ENCODE measurements at regions not wholly inside any gene's neighbourhood (a gene's known extent, or its start where the extent isn't known, plus 50 kb on each side); places are given as distances from the start of the nearest gene placed in this dataset.

- RAD21 ChIA-PET (ENCODE audit: unreplicated experiment), result no interaction called here
- H3K4me3 ChIP-seq, result no peak overlapping the region
- H3K9ac ChIP-seq (ENCODE audit: control insufficient read depth, insufficient read depth, low read length), result no peak overlapping the region
- CTCF ChIA-PET, result no interaction called here
- SMC1A ChIA-PET (ENCODE audit: uncharacterized antibody, unreplicated experiment), result no interaction called here
- H3K9me3 ChIP-seq (replicated peaks; ENCODE audit: control insufficient read depth, insufficient read depth, low read length), result no peaks in the 10 kb centered on the region
- no peak overlapping the region for H3K27ac ChIP-seq (ENCODE audit: control insufficient read depth, insufficient read depth)
- POLR2A ChIA-PET, result no interaction called here
- H4K20me1 ChIP-seq (ENCODE audit: control insufficient read depth, insufficient read depth), result no peaks in the 10 kb centered on the region
- H3K79me2 ChIP-seq (ENCODE audit: control insufficient read depth, insufficient read depth, low read length), result no peaks in the 10 kb centered on the region
- BruUV-seq (replicated peaks), result no TSS peak
- no peaks in the 10 kb centered on the region for H3K27me3 ChIP-seq (replicated peaks in 1 of 2; ENCODE audit: control insufficient read depth in 2 of 2, insufficient read depth in 2 of 2, low read length in 1 of 2)
- no peaks in the 10 kb centered on the region for H3K36me3 ChIP-seq (ENCODE audit: control insufficient read depth in 2 of 2, insufficient read depth in 2 of 2, low read length in 1 of 2)
- no peaks in the 10 kb centered on the region for H3K4me1 ChIP-seq (ENCODE audit: control insufficient read depth, insufficient read depth, low read length)
- H2AFZ ChIP-seq (ENCODE audit: control insufficient read depth, low read depth, low read length), result no peak overlapping the region
- 93% methylated on average over 2 of the region's 2 CpGs for WGBS (ENCODE audit: insufficient coverage, insufficient replicate concordance, low lambda C conversion rate, missing lambda C conversion rate)
- in situ Hi-C loops (cut with MboI), result no loop called here
- FAIRE-seq (no peak), DNase-seq (ENCODE audit: low read depth, low spot score) (no peak), ATAC-seq (no peak)
- intact Hi-C loops (cut with micrococcal nuclease; ENCODE audit: unreplicated experiment), result no loop called here
- H3K4me2 ChIP-seq (ENCODE audit: control insufficient read depth, insufficient read depth), result no peak overlapping the region
- no peak for TF ChIP-seq NR2C1 (IDR thresholded peaks at IDR 0.05)
- no peak for TF ChIP-seq IKZF2 (IDR thresholded peaks at IDR 0.05)
- TF ChIP-seq, protein P1, sequence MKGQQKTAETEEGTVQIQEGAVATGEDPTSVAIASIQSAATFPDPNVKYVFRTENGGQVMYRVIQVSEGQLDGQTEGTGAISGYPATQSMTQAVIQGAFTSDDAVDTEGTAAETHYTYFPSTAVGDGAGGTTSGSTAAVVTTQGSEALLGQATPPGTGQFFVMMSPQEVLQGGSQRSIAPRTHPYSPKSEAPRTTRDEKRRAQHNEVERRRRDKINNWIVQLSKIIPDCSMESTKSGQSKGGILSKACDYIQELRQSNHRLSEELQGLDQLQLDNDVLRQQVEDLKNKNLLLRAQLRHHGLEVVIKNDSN (IDR thresholded peaks at IDR 0.05; ENCODE audit: borderline replicate concordance, extremely low read length, insufficient read depth, low read depth, low read length), result no peak
- TF ChIP-seq, protein P2, sequence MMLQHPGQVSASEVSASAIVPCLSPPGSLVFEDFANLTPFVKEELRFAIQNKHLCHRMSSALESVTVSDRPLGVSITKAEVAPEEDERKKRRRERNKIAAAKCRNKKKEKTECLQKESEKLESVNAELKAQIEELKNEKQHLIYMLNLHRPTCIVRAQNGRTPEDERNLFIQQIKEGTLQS (IDR thresholded peaks at IDR 0.05; ENCODE audit: borderline replicate concordance, extremely low read depth, low read depth, low read length), result no peak
- TF ChIP-seq, protein P3, sequence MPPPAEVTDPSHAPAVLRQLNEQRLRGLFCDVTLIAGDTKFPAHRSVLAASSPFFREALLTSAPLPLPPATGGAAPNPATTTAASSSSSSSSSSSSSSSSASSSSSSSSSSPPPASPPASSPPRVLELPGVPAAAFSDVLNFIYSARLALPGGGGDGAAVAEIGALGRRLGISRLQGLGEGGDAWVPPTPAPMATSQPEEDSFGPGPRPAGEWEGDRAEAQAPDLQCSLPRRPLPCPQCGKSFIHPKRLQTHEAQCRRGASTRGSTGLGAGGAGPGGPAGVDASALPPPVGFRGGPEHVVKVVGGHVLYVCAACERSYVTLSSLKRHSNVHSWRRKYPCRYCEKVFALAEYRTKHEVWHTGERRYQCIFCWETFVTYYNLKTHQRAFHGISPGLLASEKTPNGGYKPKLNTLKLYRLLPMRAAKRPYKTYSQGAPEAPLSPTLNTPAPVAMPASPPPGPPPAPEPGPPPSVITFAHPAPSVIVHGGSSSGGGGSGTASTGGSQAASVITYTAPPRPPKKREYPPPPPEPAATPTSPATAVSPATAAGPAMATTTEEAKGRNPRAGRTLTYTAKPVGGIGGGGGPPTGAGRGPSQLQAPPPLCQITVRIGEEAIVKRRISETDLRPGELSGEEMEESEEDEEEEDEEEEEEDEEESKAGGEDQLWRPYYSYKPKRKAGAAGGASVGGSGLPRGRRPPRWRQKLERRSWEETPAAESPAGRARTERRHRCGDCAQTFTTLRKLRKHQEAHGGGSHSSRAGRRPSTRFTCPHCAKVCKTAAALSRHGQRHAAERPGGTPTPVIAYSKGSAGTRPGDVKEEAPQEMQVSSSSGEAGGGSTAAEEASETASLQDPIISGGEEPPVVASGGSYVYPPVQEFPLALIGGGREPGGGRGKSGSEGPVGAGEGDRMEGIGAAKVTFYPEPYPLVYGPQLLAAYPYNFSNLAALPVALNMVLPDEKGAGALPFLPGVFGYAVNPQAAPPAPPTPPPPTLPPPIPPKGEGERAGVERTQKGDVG (CRISPR knock-in tag; IDR thresholded peaks at IDR 0.05), result no peak
- no peak for TF ChIP-seq ZNF384 (IDR thresholded peaks at IDR 0.05; ENCODE audit: borderline replicate concordance, low read depth, low read length)
- no peak for TF ChIP-seq E2F8 (IDR thresholded peaks at IDR 0.05; ENCODE audit: low read depth, partially characterized antibody)
- no peak for TF ChIP-seq IKZF1 (conservative IDR thresholded peaks at IDR 0.05)
- no peak for TF ChIP-seq ELK1 (IDR thresholded peaks at IDR 0.05; ENCODE audit: low read depth, low read length)
- TF ChIP-seq STAT1 (conservative IDR thresholded peaks at IDR 0.05), result no peak
- no peak for TF ChIP-seq TAF1 (IDR thresholded peaks at IDR 0.05; ENCODE audit: borderline replicate concordance, low read depth, low read length)
- TF ChIP-seq PRDM15 (CRISPR knock-in tag; IDR thresholded peaks at IDR 0.05), result no peak
These were observed 87.4 kb downstream of the ELAPOR2 start for GRCh38 chr7:86972072-86972471.
